Dedifferentiated amniotic fluid mesenchymal stem cell (primary cell): ENCODE measurements at regions not wholly inside any gene's neighbourhood (a gene's known extent, or its start where the extent isn't known, plus 50 kb on each side); places are given as distances from the start of the nearest gene placed in this dataset.
A peak's percentile ranks its signal among the peaks of the same experiment; 100 is the strongest.
"Not testable (repeated sequence)": the region's sequence is repeated elsewhere in the genome, so short reads cannot be mapped to it uniquely, and the experiment has no call there.

Experiments
- DNase-seq: peaks from one replicate; pipeline ENCODE4 v3.0.0-alpha.2; 2016; ENCODE audit errors: extremely low spot score

DNA sequence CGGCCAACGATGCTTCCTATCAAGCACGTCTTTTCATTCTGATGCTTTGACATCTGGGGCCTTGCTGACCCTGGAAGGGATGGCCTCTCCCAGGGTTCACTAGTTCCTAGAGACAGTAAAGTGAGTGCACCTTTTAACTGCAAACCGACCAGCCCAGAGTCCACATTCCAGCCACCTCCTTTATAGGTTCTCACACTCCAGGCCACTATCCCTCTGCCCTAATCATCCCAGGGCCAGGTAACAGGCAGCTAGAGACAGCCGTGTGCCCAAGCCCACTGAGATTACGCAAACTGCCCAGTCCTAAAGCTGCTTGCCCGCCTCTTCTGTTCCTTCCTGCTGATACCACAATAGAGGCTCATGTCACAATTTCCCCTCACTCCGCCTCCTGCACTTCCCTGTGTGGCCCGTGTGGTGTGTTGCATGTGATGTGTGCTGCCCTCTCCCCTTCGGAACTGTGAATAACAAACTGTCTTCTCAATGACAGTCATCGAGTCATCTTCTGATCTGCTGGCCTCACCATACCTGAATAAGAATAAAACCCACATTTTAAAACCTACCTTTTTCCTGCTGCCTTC, 123.7 kb upstream of the EXOC2 start:
- DNase-seq: no peak

- DNase-seq: no peak
Measured at GRCh38 chr6:815348-815738, 122.4 kb upstream of the EXOC2 start.

- no peak for DNase-seq
Measured at GRCh38 chr6:814378-815347, 121.7 kb upstream of the EXOC2 start.

DNA sequence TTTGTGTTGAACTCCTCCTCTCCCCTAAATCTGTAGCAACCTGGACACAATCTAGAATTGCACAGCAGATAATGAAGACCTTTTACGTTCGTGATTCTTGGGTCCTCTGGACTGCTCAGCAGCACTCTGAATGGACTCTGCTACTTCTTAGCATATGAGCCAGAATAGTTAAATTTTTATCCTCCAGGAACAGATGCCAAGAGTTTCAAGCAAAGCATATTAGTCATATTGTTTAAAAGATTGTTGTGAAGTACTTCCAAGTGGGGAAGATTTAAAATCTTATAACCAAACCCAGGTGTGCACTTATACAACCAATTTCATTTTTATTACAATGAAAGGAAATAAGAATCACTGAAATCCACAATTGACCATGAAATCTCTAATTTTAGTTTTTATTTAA, 118.9 kb upstream of the EXOC2 start:
- DNase-seq: peak; percentile 45

- DNase-seq: no peak
Measured at GRCh38 chr6:811191-811590, 118.3 kb upstream of the EXOC2 start.

- DNase-seq: no peak
Measured at GRCh38 chr6:804771-805170, 111.8 kb upstream of the EXOC2 start.

- DNase-seq: no peak
Measured at GRCh38 chr6:804317-804716, 111.4 kb upstream of the EXOC2 start.

- no peak for DNase-seq
Measured at GRCh38 chr6:803191-803977, 110.4 kb upstream of the EXOC2 start.

GRCh38 chr6:802701-803100, 109.8 kb upstream of the EXOC2 start:
- no peak for DNase-seq

GRCh38 chr6:802223-802622, 109.3 kb upstream of the EXOC2 start:
- DNase-seq: not testable (repeated sequence)

GRCh38 chr6:799769-800168, 106.8 kb upstream of the EXOC2 start:
- no peak for DNase-seq

- DNase-seq: peak; percentile 77
Measured at GRCh38 chr6:797479-798077, 104.6 kb upstream of the EXOC2 start.

GRCh38 chr6:795046-795685, 102.2 kb upstream of the EXOC2 start:
- no peak for DNase-seq

GRCh38 chr6:793261-793660, 100.3 kb upstream of the EXOC2 start:
- no peak for DNase-seq

GRCh38 chr6:792662-793061, 99.7 kb upstream of the EXOC2 start:
- no peak for DNase-seq

- DNase-seq: no peak
Measured at GRCh38 chr6:788058-788457, 95.1 kb upstream of the EXOC2 start.

DNA sequence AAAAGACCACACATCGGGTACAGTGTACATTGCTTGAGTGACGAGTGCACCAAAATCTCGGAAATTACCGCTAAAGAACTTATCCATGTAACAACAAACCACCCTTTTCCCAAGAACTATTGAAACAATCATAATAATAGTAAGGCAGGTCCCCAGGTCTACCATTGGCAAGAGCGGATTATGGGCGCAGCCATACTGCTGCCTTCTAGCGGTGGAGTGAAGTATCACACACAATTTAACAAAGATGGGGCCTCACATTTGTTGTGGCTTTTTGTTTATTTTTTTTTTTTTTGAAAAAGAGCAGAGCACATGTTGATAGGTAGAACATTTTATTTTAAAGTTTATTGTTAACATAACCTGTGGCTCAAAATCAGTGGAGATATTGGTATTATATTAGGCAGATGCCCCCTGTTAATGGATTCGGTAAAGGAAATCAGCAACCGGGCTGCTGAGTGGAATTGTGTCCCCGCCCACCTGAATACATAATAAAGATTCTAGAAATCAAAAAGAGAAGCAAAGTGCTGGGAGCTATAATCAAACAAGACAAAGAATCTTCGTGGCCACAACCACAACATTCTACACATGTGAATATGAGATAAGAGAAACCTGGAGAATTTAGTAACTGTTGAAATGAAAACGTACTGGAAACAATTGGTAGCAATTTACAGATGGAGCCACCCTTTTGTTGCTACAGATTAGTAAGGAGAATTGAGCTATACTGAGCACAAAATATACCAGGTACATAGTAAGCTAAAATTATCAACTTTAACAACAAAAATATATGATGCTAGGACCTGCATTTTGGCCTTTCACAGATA, 94.2 kb upstream of the EXOC2 start:
- DNase-seq: no peak

- no peak for DNase-seq
Measured at GRCh38 chr6:783966-784735, 91.2 kb upstream of the EXOC2 start.

- no peak for DNase-seq
Measured at GRCh38 chr6:782141-782540, 89.2 kb upstream of the EXOC2 start.

GRCh38 chr6:781350-781961, 88.5 kb upstream of the EXOC2 start:
- no peak for DNase-seq
